ENCODE measurements at regions not wholly inside any gene's neighbourhood (a gene's known extent, or its start where the extent isn't known, plus 50 kb on each side); places are given as distances from the start of the nearest gene placed in this dataset.

DNA sequence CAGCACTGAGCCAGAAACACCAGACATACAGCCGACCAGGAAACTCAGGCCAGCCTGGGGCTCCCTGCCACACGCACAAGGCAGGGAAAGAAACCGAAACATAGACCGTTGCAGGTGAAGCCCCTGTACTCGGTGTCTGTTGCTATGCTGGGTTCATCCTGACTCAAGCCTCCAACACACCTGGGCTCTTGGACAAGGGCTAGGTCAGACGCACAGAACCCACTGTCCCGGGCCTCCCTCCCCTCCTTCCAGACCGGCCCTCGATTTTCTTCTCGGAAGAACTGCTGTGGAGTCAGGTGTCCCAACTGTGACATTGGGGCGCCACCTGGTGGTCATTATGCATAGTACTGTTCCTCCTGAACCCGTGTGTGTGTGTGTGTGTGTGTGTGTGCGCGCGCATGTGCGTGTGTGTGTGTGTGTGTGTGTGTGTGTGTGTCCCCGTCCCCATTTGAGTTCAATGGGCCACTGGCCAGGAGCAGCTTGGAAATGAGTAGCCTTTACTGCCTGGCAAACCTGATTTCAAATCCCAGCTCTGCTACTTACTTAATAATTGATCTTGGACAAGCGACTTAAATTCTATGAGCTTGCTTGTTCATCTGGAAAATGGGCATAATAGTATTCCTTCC, 55.4 kb upstream of the GLI2 start:
- ATAC-seq: peak; percentile 85
- POLR2A ChIA-PET: no interaction called here
- Histone ChIP-seq H3K27ac (ENCODE audit: extremely low read length, insufficient read depth, low read length) (no peak overlapping the region), H3K9ac (ENCODE audit: insufficient read depth, low read depth, low read length) (no peak overlapping the region), H3K4me3 (replicated peaks in 1 of 3; ENCODE audit: insufficient read depth in 1 of 3, low read depth in 2 of 3, low read length in 3 of 3) (no peak overlapping the region), H3K9me3 (ENCODE audit: low read length) (no peaks in the 10 kb centered on the region), H4K20me1 (ENCODE audit: insufficient read depth, low read length) (no peaks in the 10 kb centered on the region; the same call in 1 of the 2 replicates), H3K27me3 (ENCODE audit: control insufficient read depth in 1 of 2, insufficient read depth in 2 of 2, low read length in 2 of 2) (peaks cover 2 to 63% of the 10 kb centered on the region in 2 experiments; a peak in 3 of 5 replicates), H2AFZ (ENCODE audit: low read length) (no peak overlapping the region), H3K79me2 (ENCODE audit: insufficient read depth, low read length) (no peaks in the 10 kb centered on the region), H3K4me2 (ENCODE audit: low read depth, low read length) (peak overlapping the region; percentile 47), H3K4me1 (ENCODE audit: insufficient read depth, low read length) (peaks cover 5% of the 10 kb centered on the region; the same call in 1 of the 2 replicates), H3K36me3 (replicated peaks in 1 of 2; ENCODE audit: control insufficient read depth in 1 of 2, insufficient read depth in 2 of 2, low read length in 2 of 2) (no peaks in the 10 kb centered on the region)
- in situ Hi-C loops (cut with HindIII; ENCODE audit: extremely low pct_ligation_motif_present, low pct_unique_long_range_greater_than_20kb): no loop called here
- FAIRE-seq: peak; percentile 88
- intact Hi-C loops (cut with micrococcal nuclease; ENCODE audit: unreplicated experiment): loop anchor here (1.0 kb wide), 1 partner anchor 337 kb away; no protein-coding TSS in a partner anchor
- BruUV-seq (replicated peaks): no TSS peak
- CTCF ChIA-PET (ENCODE audit: low intra/inter-chr PET ratio, low total read pairs): interaction anchor here (0.6 to 3.9 kb wide), 6 partner anchors 243 to 1039 kb away, joined by 3 to 16 read pairs (median 4); no protein-coding TSS in a partner anchor
- peak; percentile 82 for DNase-seq (ENCODE audit: low spot score)
- WGBS (ENCODE audit: low lambda C conversion rate): 21% methylated on average over 14 of the region's 18 CpGs
- TF ChIP-seq NONO (IDR thresholded peaks at IDR 0.05) (no peak), NONO (CRISPR knock-in tag; conservative IDR thresholded peaks at IDR 0.05) (0 out of 2 replicates have a peak, but pooled peaks have one; percentile 25), ZNF350 (CRISPR knock-in tag; IDR thresholded peaks at IDR 0.05; ENCODE audit: borderline replicate concordance, low read depth) (0 out of 2 replicates have a peak, but pooled peaks have one; percentile 15), BCL6 (CRISPR knock-in tag; IDR thresholded peaks at IDR 0.05) (0 out of 2 replicates have a peak, but pooled peaks have one; percentile 5), RAD51 (IDR thresholded peaks at IDR 0.05; ENCODE audit: borderline replicate concordance) (no peak), ISL2 (CRISPR knock-in tag; IDR thresholded peaks at IDR 0.05) (0 out of 2 replicates have a peak, but pooled peaks have one; percentile 27), ZNF556 (CRISPR knock-in tag; IDR thresholded peaks at IDR 0.05; ENCODE audit: borderline replicate concordance) (0 out of 2 replicates have a peak, but pooled peaks have one; percentile 25), CHD2 (IDR thresholded peaks at IDR 0.05; ENCODE audit: low read depth, low read length) (0 out of 2 replicates have a peak, but pooled peaks have one; percentile 26), REPIN1 (CRISPR knock-in tag; IDR thresholded peaks at IDR 0.05; ENCODE audit: borderline replicate concordance, low read depth) (peak; percentile 70; the same call in 1 of the 2 replicates), ZNF646 (CRISPR knock-in tag; IDR thresholded peaks at IDR 0.05) (peak; percentile 99), EEA1 (CRISPR knock-in tag; IDR thresholded peaks at IDR 0.05; ENCODE audit: borderline replicate concordance) (no peak; the same call in 1 of the 2 replicates), MED13 (CRISPR knock-in tag; IDR thresholded peaks at IDR 0.05) (no peak), ZNF839 (CRISPR knock-in tag; IDR thresholded peaks at IDR 0.05; ENCODE audit: borderline replicate concordance) (peak; percentile 70; the same call in 1 of the 2 replicates)
- TF ChIP-seq, protein P1, sequence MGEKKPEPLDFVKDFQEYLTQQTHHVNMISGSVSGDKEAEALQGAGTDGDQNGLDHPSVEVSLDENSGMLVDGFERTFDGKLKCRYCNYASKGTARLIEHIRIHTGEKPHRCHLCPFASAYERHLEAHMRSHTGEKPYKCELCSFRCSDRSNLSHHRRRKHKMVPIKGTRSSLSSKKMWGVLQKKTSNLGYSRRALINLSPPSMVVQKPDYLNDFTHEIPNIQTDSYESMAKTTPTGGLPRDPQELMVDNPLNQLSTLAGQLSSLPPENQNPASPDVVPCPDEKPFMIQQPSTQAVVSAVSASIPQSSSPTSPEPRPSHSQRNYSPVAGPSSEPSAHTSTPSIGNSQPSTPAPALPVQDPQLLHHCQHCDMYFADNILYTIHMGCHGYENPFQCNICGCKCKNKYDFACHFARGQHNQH (CRISPR knock-in tag; IDR thresholded peaks at IDR 0.05): no peak
- TF ChIP-seq, protein P2, sequence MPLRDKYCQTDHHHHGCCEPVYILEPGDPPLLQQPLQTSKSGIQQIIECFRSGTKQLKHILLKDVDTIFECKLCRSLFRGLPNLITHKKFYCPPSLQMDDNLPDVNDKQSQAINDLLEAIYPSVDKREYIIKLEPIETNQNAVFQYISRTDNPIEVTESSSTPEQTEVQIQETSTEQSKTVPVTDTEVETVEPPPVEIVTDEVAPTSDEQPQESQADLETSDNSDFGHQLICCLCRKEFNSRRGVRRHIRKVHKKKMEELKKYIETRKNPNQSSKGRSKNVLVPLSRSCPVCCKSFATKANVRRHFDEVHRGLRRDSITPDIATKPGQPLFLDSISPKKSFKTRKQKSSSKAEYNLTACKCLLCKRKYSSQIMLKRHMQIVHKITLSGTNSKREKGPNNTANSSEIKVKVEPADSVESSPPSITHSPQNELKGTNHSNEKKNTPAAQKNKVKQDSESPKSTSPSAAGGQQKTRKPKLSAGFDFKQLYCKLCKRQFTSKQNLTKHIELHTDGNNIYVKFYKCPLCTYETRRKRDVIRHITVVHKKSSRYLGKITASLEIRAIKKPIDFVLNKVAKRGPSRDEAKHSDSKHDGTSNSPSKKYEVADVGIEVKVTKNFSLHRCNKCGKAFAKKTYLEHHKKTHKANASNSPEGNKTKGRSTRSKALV (CRISPR knock-in tag; IDR thresholded peaks at IDR 0.05): no peak
